Inferior parietal cortex (tissue), 1 donor: ENCODE measurements at regions not wholly inside any gene's neighbourhood (a gene's known extent, or its start where the extent isn't known, plus 50 kb on each side); places are given as distances from the start of the nearest gene placed in this dataset.

Experiments used
- DNase-seq: peaks from one replicate; pipeline ENCODE4 v3.0.0-alpha.2; 2016; ENCODE audit errors: extremely low spot score

GRCh38 chr2:146161256-146161882, 1641.5 kb upstream of the ZEB2 start:
- DNase-seq: no peak

- DNase-seq: no peak
These were observed 1638.3 kb upstream of the ZEB2 start for GRCh38 chr2:146158072-146158674.

- no peak for DNase-seq
These were observed 1627.6 kb upstream of the ZEB2 start for GRCh38 chr2:146147448-146148012.

- DNase-seq: no peak
These were observed 1624.1 kb upstream of the ZEB2 start for GRCh38 chr2:146143971-146144370.

- no peak for DNase-seq
These were observed 1618.9 kb upstream of the ZEB2 start for GRCh38 chr2:146138820-146139219.

- DNase-seq: no peak
These were observed 1615.3 kb upstream of the ZEB2 start for GRCh38 chr2:146135245-146135644.

- no peak for DNase-seq
These were observed 1611.9 kb upstream of the ZEB2 start for GRCh38 chr2:146131785-146132184.

- no peak for DNase-seq
These were observed 1611.1 kb upstream of the ZEB2 start for GRCh38 chr2:146131048-146131447.

- DNase-seq: no peak
These were observed 1610.4 kb upstream of the ZEB2 start for GRCh38 chr2:146130290-146130689.

GRCh38 chr2:146129231-146129630, 1609.3 kb upstream of the ZEB2 start:
- no peak for DNase-seq

- DNase-seq: no peak
These were observed 1608.3 kb upstream of the ZEB2 start for GRCh38 chr2:146128216-146128615.

- DNase-seq: no peak
These were observed 1605.6 kb upstream of the ZEB2 start for GRCh38 chr2:146125551-146125950.

- DNase-seq: no peak
These were observed 1604.8 kb upstream of the ZEB2 start for GRCh38 chr2:146124741-146125140.

- DNase-seq: no peak
These were observed 1603.8 kb upstream of the ZEB2 start for GRCh38 chr2:146123714-146124113.

- DNase-seq: no peak
These were observed 1603.3 kb upstream of the ZEB2 start for GRCh38 chr2:146123256-146123655.

- no peak for DNase-seq
These were observed 1599.7 kb upstream of the ZEB2 start for GRCh38 chr2:146119586-146119985.

GRCh38 chr2:146108993-146109392, 1589.1 kb upstream of the ZEB2 start:
- no peak for DNase-seq

- no peak for DNase-seq
These were observed 1574.3 kb upstream of the ZEB2 start for GRCh38 chr2:146094185-146094584.

GRCh38 chr2:146081459-146081858, 1561.5 kb upstream of the ZEB2 start:
- no peak for DNase-seq

- no peak for DNase-seq
These were observed 1561.0 kb upstream of the ZEB2 start for GRCh38 chr2:146080925-146081324.

- DNase-seq: no peak
These were observed 1559.3 kb upstream of the ZEB2 start for GRCh38 chr2:146079216-146079615.

- DNase-seq: no peak
These were observed 1557.2 kb upstream of the ZEB2 start for GRCh38 chr2:146077156-146077555.

- no peak for DNase-seq
These were observed 1548.1 kb upstream of the ZEB2 start for GRCh38 chr2:146068051-146068450.

GRCh38 chr2:146048141-146048540, 1528.2 kb upstream of the ZEB2 start:
- no peak for DNase-seq
